ENCODE measurements at regions not wholly inside any gene's neighbourhood (a gene's known extent, or its start where the extent isn't known, plus 50 kb on each side); places are given as distances from the start of the nearest gene placed in this dataset.

GRCh38 chr13:34594507-34594906, 347.6 kb upstream of the NBEA start:
- H3K9me3 ChIP-seq (ENCODE audit: control insufficient read depth in 1 of 2, insufficient read depth in 1 of 2, low read length in 2 of 2): no peaks in the 10 kb centered on the region
- no peak for DNase-seq
- no peaks in the 10 kb centered on the region for H3K4me1 ChIP-seq (ENCODE audit: insufficient read depth, low read length)
- no peak for TF ChIP-seq CTCF (IDR thresholded peaks at IDR 0.05)
- Mint-ChIP-seq H3K4me3 (no peak overlapping the region), H3K27me3 (peaks cover 7% of the 10 kb centered on the region), H3K4me1 (ENCODE audit: low read depth) (no peaks in the 10 kb centered on the region), H3K36me3 (ENCODE audit: low read depth) (no peaks in the 10 kb centered on the region), H3K9me3 (no peaks in the 10 kb centered on the region), H3K27ac (no peak overlapping the region)
- ATAC-seq (ENCODE audit: poor library complexity): no peak
- no peak overlapping the region for H3K27ac ChIP-seq (ENCODE audit: low read depth in 1 of 2, low read length in 2 of 2)
- no peaks in the 10 kb centered on the region for H3K36me3 ChIP-seq (ENCODE audit: insufficient read depth, low read length)
- intact Hi-C loops (cut with DNase I, micrococcal nuclease): no loop called here
- H3K4me3 ChIP-seq (ENCODE audit: low read length): no peak overlapping the region
- H3K27me3 ChIP-seq (ENCODE audit: control insufficient read depth in 1 of 2, insufficient read depth in 2 of 2, low read length in 2 of 2): no peaks in the 10 kb centered on the region
- POLR2A ChIA-PET: no interaction called here
- CTCF ChIA-PET: no interaction called here

DNA sequence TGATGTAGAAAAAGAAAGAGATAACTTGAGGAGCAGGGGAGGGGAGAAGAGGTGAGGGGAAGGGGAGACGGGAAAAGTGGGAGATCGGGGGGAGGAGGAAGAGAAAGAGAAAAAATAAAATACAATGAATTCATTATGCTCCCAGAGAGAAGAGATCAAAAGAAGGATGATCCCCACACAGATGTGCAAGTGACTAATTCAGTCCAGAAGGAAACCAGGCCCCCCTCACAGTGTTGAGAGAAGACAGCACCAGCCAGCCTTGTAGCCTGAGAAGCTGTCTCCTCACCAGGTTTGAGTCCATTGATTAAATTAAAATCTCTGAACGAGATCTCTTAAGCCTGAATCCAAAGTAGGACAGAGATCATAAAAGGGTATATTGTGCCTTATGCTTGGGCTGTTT, 333.7 kb upstream of the NBEA start:
- H3K4me1 Mint-ChIP-seq (ENCODE audit: low read depth): no peaks in the 10 kb centered on the region
- POLR2A ChIA-PET: no interaction called here
- no peak overlapping the region for H3K4me3 Mint-ChIP-seq
- H3K36me3 ChIP-seq (ENCODE audit: insufficient read depth, low read length): no peaks in the 10 kb centered on the region
- H3K36me3 Mint-ChIP-seq (ENCODE audit: low read depth): no peaks in the 10 kb centered on the region
- H3K27ac Mint-ChIP-seq: no peak overlapping the region
- H3K9me3 Mint-ChIP-seq: peaks cover 8% of the 10 kb centered on the region
- no peak for TF ChIP-seq CTCF (IDR thresholded peaks at IDR 0.05)
- intact Hi-C loops (cut with DNase I, micrococcal nuclease): no loop called here
- DNase-seq (no peak), ATAC-seq (ENCODE audit: poor library complexity) (no peak)
- H3K9me3 ChIP-seq (ENCODE audit: control insufficient read depth in 1 of 2, insufficient read depth in 1 of 2, low read length in 2 of 2): peaks cover 0 to 11% of the 10 kb centered on the region in 2 experiments
- CTCF ChIA-PET: no interaction called here
- H3K27ac ChIP-seq (ENCODE audit: low read depth in 1 of 2, low read length in 2 of 2): no peak overlapping the region
- no peaks in the 10 kb centered on the region for H3K27me3 Mint-ChIP-seq
- no peaks in the 10 kb centered on the region for H3K4me1 ChIP-seq (ENCODE audit: insufficient read depth, low read length)
- H3K4me3 ChIP-seq (ENCODE audit: low read length): no peak overlapping the region
- no peaks in the 10 kb centered on the region for H3K27me3 ChIP-seq (ENCODE audit: control insufficient read depth in 1 of 2, insufficient read depth in 2 of 2, low read length in 2 of 2)

DNA sequence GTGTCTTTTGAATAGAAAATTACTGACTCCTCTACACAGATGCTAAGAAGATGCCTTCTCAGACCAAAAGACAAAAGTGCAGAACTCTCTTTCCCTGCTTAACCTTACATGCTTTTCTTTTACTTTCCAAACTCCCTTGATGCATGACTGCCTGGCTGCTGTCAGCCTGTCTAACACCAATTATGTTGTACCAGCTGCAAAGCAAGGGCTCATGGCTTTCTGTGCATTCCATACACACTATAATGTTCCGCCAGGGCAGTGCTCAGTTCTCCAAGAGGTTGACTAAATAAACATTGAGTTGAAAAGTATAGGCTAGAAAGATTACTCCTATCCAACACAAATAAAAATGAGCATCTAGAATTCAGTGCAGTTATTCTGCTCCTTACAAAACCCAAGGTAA, 330.4 kb upstream of the NBEA start:
- no peak for DNase-seq
- H3K36me3 Mint-ChIP-seq (ENCODE audit: low read depth): no peaks in the 10 kb centered on the region
- Histone ChIP-seq H3K36me3 (ENCODE audit: insufficient read depth, low read length) (no peaks in the 10 kb centered on the region), H3K9me3 (ENCODE audit: control insufficient read depth in 1 of 2, insufficient read depth in 1 of 2, low read length in 2 of 2) (peaks cover 0 to 7% of the 10 kb centered on the region in 2 experiments), H3K27me3 (ENCODE audit: control insufficient read depth in 1 of 2, insufficient read depth in 2 of 2, low read length in 2 of 2) (no peaks in the 10 kb centered on the region), H3K4me1 (ENCODE audit: insufficient read depth, low read length) (no peaks in the 10 kb centered on the region), H3K27ac (ENCODE audit: low read depth in 1 of 2, low read length in 2 of 2) (no peak overlapping the region), H3K4me3 (ENCODE audit: low read length) (no peak overlapping the region)
- ChIA-PET CTCF (no interaction called here), POLR2A (no interaction called here)
- H3K9me3 Mint-ChIP-seq: peaks cover 9% of the 10 kb centered on the region
- no peak overlapping the region for H3K27ac Mint-ChIP-seq
- intact Hi-C loops (cut with DNase I, micrococcal nuclease): no loop called here
- no peak for ATAC-seq (ENCODE audit: poor library complexity)
- TF ChIP-seq CTCF (IDR thresholded peaks at IDR 0.05): no peak
- H3K4me1 Mint-ChIP-seq (ENCODE audit: low read depth): no peaks in the 10 kb centered on the region
- H3K4me3 Mint-ChIP-seq: no peak overlapping the region
- H3K27me3 Mint-ChIP-seq: no peaks in the 10 kb centered on the region
